Adrenal gland (tissue), 5 donors: ENCODE measurements at regions not wholly inside any gene's neighbourhood (a gene's known extent, or its start where the extent isn't known, plus 50 kb on each side); places are given as distances from the start of the nearest gene placed in this dataset.

Experiments used
- CTCF ChIP-seq, 6 experiments: fragments of 450-650 bp in 4 of 6; fragments of 200-600 bp in 2 of 6; sonication (generic) in 1 of 6; IDR thresholded peaks; 1 replicate in 5 of 6; 2 replicates in 1 of 6; pipeline versions ENCODE4 v1.5.1 to v1.8.0; 2016 to 2021; ENCODE audit warnings: antibody characterized with exemption in 6 of 6, mild to moderate bottlenecking in 2 of 6, moderate library complexity in 1 of 6
- POLR2A ChIP-seq, 2 donors: fragments of 450-650 bp; IDR thresholded peaks; one replicate each; pipeline ENCODE4 v1.6.1; 2017; ENCODE audit warnings: antibody characterized with exemption in 2 of 2, mild to moderate bottlenecking in 2 of 2, moderate library complexity in 1 of 2
- donor health status: DM: no; HTN: no; CAD: no.

GRCh38 chr7:131212114-131212513 lies 115.6 kb upstream of the MKLN1 start:
- no peak for TF ChIP-seq CTCF (IDR thresholded peaks at IDR 0.05)
- TF ChIP-seq POLR2A (IDR thresholded peaks at IDR 0.05) = no peak
